H1 (cell line): ENCODE measurements at regions not wholly inside any gene's neighbourhood (a gene's known extent, or its start where the extent isn't known, plus 50 kb on each side); places are given as distances from the start of the nearest gene placed in this dataset.

Experiments
- BRCA1 ChIP-seq: IDR thresholded peaks from 2 replicates; pipeline ENCODE4 v1.6.1; 2012; ENCODE audit warnings: low read depth, low read length, improper control_type of control experiment
- CBX8 ChIP-seq: fragments of 300-800, 300-1000 bp; sonication (generic); IDR thresholded peaks from 2 replicates; pipeline ENCODE4 v1.7.1; 2016; ENCODE audit warnings: low read depth, low read length, borderline replicate concordance
- CHD2 ChIP-seq: IDR thresholded peaks from 2 replicates; pipeline ENCODE4 v1.6.1; 2012; ENCODE audit warnings: low read length, improper control_type of control experiment
- CHD7 ChIP-seq: fragments of 300-600 bp; sonication (generic); IDR thresholded peaks from 2 replicates; pipeline ENCODE4 v1.7.1; 2012; ENCODE audit warnings: low read length, moderate library complexity, mild to moderate bottlenecking, inconsistent platforms; ENCODE audit not compliant: insufficient replicate concordance
- E2F6 ChIP-seq: IDR thresholded peaks from 2 replicates; pipeline ENCODE4 v1.6.1; 2012; ENCODE audit warnings: inconsistent platforms
- FOSL1 ChIP-seq: IDR thresholded peaks from 2 replicates; pipeline ENCODE4 v1.6.1; 2011; ENCODE audit warnings: mild to moderate bottlenecking, low read depth, low read length, moderate library complexity; ENCODE audit not compliant: insufficient read depth
- GABPA ChIP-seq: IDR thresholded peaks from 2 replicates; pipeline ENCODE4 v1.6.1; 2011; ENCODE audit warnings: mild to moderate bottlenecking, low read length, moderate library complexity, borderline replicate concordance; ENCODE audit not compliant: insufficient read depth
- JUND ChIP-seq: IDR thresholded peaks from 2 replicates; pipeline ENCODE4 v1.6.1; 2011; ENCODE audit warnings: mild to moderate bottlenecking, improper control_type of control experiment, low read length
- RBBP5 ChIP-seq: IDR thresholded peaks from 2 replicates; pipeline ENCODE4 v1.7.1; 2012; ENCODE audit warnings: low read depth, mild to moderate bottlenecking, inconsistent platforms, low read length, moderate library complexity, borderline replicate concordance
- RFX5 ChIP-seq: IDR thresholded peaks from 2 replicates; pipeline ENCODE4 v1.6.1; 2011; ENCODE audit warnings: low read depth, low read length, improper control_type of control experiment, borderline replicate concordance
- SP4 ChIP-seq: IDR thresholded peaks from 2 replicates; pipeline ENCODE4 v1.6.1; 2012; ENCODE audit warnings: low read length, inconsistent platforms
- TBP ChIP-seq: IDR thresholded peaks from 2 replicates; pipeline ENCODE4 v1.6.1; 2011; ENCODE audit warnings: low read depth, low read length, improper control_type of control experiment

- TF ChIP-seq CHD7 (no peak), CHD2 (no peak), SP4 (no peak), BRCA1 (no peak), E2F6 (no peak), RFX5 (no peak), JUND (no peak), RBBP5 (no peak), CBX8 (no peak), TBP (no peak), GABPA (no peak), FOSL1 (no peak)
Observed at GRCh38 chr11:92099183-92099582, 125.4 kb upstream of the FAT3 start (continued).
